Pulmonary artery endothelial cell (primary cell): ENCODE measurements at regions not wholly inside any gene's neighbourhood (a gene's known extent, or its start where the extent isn't known, plus 50 kb on each side); places are given as distances from the start of the nearest gene placed in this dataset.
"Not testable (repeated sequence)": the region's sequence is repeated elsewhere in the genome, so short reads cannot be mapped to it uniquely, and the experiment has no call there.

Experiments
- DNase-seq: peaks from one replicate; pipeline ENCODE4 v3.0.0-alpha.2; 2011; ENCODE audit warnings: low read depth, low spot score

DNA sequence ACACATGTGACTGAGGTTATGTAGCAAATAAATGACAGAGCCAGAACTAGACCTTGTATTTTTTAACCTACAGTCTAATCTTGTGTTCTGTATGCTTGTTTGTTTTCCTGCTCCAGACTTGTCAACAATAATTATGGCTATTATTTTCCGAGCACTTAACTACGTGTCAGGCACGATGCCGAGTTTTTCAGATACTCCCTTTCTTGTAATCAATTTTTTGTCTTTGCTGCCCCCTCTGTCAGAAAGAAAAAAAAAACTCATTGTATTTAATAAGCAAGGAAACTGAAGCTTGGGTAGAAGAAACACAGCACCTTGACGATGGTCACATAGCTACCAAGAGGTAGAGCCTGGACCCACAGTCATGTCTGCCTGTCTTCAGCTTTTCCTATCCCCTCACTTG is 95.7 kb upstream of the TRIM77 start:
- not testable (repeated sequence) for DNase-seq

GRCh38 chr11:89615642-89616041 is 94.5 kb upstream of the TRIM77 start:
- DNase-seq = not testable (repeated sequence)

- not testable (repeated sequence) for DNase-seq
Measured at GRCh38 chr11:89616161-89616560, 93.9 kb upstream of the TRIM77 start.

DNA sequence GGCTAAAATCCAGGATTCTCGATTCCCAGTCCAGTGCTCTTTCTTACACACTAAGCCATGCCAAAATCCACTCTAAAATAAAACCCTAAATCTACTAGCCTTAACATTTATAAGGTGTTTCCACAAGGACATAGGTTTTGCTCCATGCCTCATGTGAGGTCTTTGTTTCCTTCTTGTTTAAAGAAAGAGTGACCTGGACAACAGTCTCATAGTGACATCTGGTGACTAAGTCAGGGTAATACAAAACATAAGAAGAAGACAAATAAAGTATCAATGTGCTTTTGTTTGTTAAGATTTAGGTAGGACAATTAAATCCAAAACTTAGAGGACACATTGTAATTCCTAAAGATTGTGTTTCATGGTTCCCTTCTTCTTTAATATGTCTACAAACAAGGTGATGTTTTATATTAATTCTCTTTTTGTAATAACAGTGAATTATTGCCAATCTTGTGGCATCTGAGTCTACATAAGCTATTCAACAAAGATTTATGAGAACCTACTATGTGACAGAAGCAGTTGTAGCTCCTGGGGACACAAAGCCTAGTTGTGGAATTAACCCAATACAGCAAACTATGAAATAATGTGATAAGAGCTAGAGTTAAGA is 93.0 kb upstream of the TRIM77 start:
- not testable (repeated sequence) for DNase-seq

GRCh38 chr11:89620721-89621120 is 89.4 kb upstream of the TRIM77 start:
- not testable (repeated sequence) for DNase-seq

DNA sequence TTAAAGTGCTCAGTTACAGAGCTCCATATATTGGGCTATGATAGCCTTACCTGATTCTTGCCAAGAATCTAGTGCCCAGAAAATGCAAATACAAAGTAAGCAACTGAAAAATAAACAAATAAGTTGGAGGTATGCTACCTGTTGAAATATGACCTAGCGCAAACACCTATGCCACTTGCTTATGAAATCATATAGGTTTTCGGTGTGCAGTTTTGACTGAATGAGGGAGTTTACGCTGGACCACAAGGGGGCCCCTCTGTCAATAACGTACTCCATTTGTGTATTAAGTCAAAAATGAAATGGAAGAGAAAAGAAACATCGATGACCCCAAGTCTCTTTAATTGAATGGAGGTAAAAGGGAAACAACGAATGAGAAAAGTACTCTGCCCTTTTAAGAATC is 84.9 kb upstream of the TRIM77 start:
- DNase-seq = no peak

- no peak for DNase-seq
Measured at GRCh38 chr11:89626366-89626765, 83.7 kb upstream of the TRIM77 start.

GRCh38 chr11:89626881-89627280 is 83.2 kb upstream of the TRIM77 start:
- DNase-seq = not testable (repeated sequence)

DNA sequence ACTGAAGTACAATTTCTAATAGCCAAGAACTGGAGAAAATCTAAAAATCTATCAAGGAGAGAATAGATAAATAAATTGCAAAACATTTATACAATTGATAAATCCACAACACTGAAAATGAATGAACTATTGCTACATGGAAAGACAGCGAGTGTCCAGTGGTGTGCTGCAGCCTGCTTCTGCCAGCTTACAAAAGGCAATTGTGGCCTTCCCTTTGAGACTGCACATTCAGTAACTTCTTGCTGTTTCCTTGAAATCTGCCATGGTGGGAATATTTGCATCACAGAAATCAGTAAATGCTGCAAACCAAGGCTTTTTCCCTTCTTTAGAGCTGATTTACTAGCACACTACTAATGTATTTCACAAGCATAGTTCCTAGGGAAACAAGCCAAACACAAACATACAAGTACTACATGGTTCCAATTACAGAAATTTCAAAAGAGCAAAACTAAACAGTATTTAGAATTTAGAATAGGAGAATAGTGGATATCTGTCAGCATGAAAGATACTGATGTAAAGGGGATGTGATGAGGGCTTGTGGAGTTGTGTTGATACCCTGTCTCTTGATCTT is 76.9 kb upstream of the TRIM77 start:
- no peak for DNase-seq

DNA sequence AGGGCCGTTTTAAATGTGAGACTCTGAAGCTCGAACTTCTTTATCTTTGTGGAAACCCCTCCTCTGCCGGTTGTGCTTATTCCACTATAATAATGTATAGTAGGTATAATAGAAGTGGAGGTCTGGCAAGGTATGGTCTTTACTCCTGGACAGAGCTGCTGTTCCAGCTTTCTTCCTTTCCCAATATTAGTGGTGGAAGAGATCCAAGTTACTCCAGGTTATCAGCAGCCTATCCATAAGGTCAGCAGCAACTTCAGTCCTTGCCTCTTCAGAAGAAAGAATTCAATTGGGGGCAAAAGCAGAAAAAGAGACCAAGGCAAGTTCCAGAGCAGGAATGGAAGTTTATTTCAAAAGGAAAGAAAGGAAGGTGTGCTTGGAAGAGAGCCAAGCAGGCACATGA is 69.3 kb upstream of the TRIM77 start:
- not testable (repeated sequence) for DNase-seq

DNA sequence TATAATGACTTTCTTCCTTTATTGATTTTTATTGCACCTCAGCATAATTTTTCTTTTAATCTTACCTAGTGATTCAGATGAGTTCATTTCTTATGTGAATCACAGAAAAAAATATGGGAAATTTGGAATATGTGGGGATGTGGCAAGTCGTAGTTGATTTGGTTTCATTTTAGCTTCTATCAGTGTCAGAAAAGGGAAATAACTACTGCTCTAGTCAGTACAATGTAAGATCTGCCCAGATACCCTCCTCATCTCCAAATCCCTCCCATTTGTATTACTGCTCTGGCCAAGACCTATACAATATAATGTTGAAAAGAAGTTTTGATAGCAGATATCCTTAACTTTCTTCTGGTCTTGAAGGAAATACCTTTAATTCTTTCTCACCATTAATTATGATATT is 61.9 kb upstream of the TRIM77 start:
- DNase-seq = not testable (repeated sequence)

- not testable (repeated sequence) for DNase-seq
Measured at GRCh38 chr11:89648996-89649395, 61.1 kb upstream of the TRIM77 start.

GRCh38 chr11:89654669-89655068 is 55.4 kb upstream of the TRIM77 start:
- DNase-seq = not testable (repeated sequence)

GRCh38 chr11:89658767-89659166 is 51.3 kb upstream of the TRIM77 start:
- not testable (repeated sequence) for DNase-seq

DNA sequence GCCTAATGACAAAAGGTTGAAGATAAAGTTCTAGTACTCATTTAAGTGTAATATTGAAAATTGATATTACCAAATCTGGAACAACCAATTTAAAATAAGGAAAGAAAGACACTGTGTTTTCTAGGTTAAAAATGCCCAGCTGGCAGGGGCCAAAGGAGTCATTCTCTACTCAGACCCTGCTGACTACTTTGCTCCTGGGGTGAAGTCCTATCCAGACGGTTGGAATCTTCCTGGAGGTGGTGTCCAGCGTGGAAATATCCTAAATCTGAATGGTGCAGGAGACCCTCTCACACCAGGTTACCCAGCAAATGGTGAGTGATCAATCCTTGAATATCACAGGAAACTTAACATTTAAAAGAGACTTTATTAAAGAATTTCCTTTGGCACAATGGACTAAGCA is 50.7 kb upstream of the TRIM77 start:
- not testable (repeated sequence) for DNase-seq

GRCh38 chr11:89660234-89660633 is 49.9 kb upstream of the TRIM77 start:
- DNase-seq = no peak
